Brain microvascular endothelial cell (primary cell): ENCODE measurements at regions not wholly inside any gene's neighbourhood (a gene's known extent, or its start where the extent isn't known, plus 50 kb on each side); places are given as distances from the start of the nearest gene placed in this dataset.
"Not testable (repeated sequence)": the region's sequence is repeated elsewhere in the genome, so short reads cannot be mapped to it uniquely, and the experiment has no call there.

Experiments used
- DNase-seq: peaks from one replicate; pipeline ENCODE4 v3.0.0-alpha.2; 2020
- H3K27ac ChIP-seq: fragments of 250-450 bp; sonication (Bioruptor Pico); 2 replicates; pipeline ENCODE4 v1.5.1; 2020; ENCODE audit warnings: mild to moderate bottlenecking, moderate library complexity
- H3K27me3 ChIP-seq: fragments of 250-450 bp; sonication (Bioruptor Pico); replicated peaks from 2 replicates; pipeline ENCODE4 v1.5.1; 2020; ENCODE audit warnings: mild to moderate bottlenecking
- H3K36me3 ChIP-seq: fragments of 250-450 bp; sonication (Bioruptor Pico); replicated peaks from 2 replicates; pipeline ENCODE4 v1.5.1; 2020; ENCODE audit warnings: mild to moderate bottlenecking
- H3K4me3 ChIP-seq: 2 replicates; pipeline ENCODE4 v1.5.1; 2011; ENCODE audit warnings: low read depth, mild to moderate bottlenecking, control low read depth, low read length, moderate library complexity
- in situ Hi-C: cut with HindIII; loops from 2 replicates; pipeline ENCODE4 v1.10.0; 2017; ENCODE audit warnings: low sequenced_read_pairs, low pct_ligation_motif_present
- TF ChIP-seq, protein P1 (sequence below): IDR thresholded peaks from 2 replicates; pipeline ENCODE4 v1.5.1; 2011; ENCODE audit warnings: low read depth, mild to moderate bottlenecking, moderate library complexity, low read length, control low read depth, inconsistent platforms; ENCODE audit errors: missing control alignments

GRCh38 chrX:121349263-121349662 is 301.9 kb downstream of the GLUD2 start:
- no peak overlapping the region for H3K4me3 ChIP-seq
- no peaks in the 10 kb centered on the region for H3K36me3 ChIP-seq
- no peak overlapping the region for H3K27ac ChIP-seq
- TF ChIP-seq, protein P1, sequence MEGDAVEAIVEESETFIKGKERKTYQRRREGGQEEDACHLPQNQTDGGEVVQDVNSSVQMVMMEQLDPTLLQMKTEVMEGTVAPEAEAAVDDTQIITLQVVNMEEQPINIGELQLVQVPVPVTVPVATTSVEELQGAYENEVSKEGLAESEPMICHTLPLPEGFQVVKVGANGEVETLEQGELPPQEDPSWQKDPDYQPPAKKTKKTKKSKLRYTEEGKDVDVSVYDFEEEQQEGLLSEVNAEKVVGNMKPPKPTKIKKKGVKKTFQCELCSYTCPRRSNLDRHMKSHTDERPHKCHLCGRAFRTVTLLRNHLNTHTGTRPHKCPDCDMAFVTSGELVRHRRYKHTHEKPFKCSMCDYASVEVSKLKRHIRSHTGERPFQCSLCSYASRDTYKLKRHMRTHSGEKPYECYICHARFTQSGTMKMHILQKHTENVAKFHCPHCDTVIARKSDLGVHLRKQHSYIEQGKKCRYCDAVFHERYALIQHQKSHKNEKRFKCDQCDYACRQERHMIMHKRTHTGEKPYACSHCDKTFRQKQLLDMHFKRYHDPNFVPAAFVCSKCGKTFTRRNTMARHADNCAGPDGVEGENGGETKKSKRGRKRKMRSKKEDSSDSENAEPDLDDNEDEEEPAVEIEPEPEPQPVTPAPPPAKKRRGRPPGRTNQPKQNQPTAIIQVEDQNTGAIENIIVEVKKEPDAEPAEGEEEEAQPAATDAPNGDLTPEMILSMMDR: no peak
- no peak for DNase-seq
- in situ Hi-C loops: no loop called here
- H3K27me3 ChIP-seq: no peaks in the 10 kb centered on the region

- H3K27me3 ChIP-seq: no peaks in the 10 kb centered on the region
- DNase-seq: no peak
- TF ChIP-seq, protein P1: no peak
- no peak overlapping the region for H3K27ac ChIP-seq
- no peak overlapping the region for H3K4me3 ChIP-seq
- no peaks in the 10 kb centered on the region for H3K36me3 ChIP-seq
- in situ Hi-C loops: no loop called here
These were observed 308.9 kb downstream of the GLUD2 start for GRCh38 chrX:121356139-121356849.

DNA sequence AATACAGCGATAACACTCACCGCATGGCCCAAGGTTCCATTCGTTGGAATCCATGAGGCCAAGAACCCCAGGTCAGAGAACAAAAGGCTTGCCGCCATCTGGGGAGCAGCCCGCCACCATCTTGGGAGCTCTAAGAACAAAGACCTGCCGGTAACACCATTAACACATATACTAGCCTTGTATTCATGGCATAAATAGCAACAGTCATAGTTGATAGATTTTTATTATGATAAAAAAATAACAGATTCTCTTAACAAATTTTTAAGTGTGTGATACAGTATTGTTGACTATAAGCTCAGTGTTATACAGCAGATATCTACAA is 309.4 kb downstream of the GLUD2 start:
- Histone ChIP-seq H3K27me3 (no peaks in the 10 kb centered on the region), H3K36me3 (no peaks in the 10 kb centered on the region), H3K4me3 (no peak overlapping the region), H3K27ac (no peak overlapping the region)
- DNase-seq: no peak
- TF ChIP-seq, protein P1: no peak
- in situ Hi-C loops: no loop called here

DNA sequence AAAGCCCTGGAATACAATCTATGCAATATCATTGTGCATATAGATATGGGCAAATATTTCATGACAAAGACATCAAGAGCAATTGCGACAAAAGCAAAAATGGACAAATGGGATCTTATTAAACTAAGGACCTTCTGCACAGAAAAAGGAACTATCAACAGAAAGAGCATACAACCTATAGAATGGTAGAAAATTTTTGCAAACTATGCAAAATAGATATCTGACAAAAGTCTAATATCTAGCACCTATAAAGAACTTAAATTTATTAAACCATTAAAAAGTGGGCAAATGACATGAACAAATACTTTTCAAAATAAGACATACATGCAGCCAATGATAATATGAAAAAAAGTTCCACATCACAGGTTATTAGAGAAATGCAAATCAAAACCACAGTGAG is 312.9 kb downstream of the GLUD2 start:
- TF ChIP-seq, protein P1: no peak
- Histone ChIP-seq H3K36me3 (no peaks in the 10 kb centered on the region), H3K4me3 (no peak overlapping the region), H3K27ac (no peak overlapping the region), H3K27me3 (no peaks in the 10 kb centered on the region)
- in situ Hi-C loops: no loop called here
- DNase-seq: no peak

GRCh38 chrX:121365572-121366161 is 318.3 kb downstream of the GLUD2 start:
- no peak overlapping the region for H3K27ac ChIP-seq
- H3K27me3 ChIP-seq: no peaks in the 10 kb centered on the region
- no peak overlapping the region for H3K4me3 ChIP-seq
- in situ Hi-C loops: no loop called here
- TF ChIP-seq, protein P1: no peak
- H3K36me3 ChIP-seq: no peaks in the 10 kb centered on the region
- no peak for DNase-seq

DNA sequence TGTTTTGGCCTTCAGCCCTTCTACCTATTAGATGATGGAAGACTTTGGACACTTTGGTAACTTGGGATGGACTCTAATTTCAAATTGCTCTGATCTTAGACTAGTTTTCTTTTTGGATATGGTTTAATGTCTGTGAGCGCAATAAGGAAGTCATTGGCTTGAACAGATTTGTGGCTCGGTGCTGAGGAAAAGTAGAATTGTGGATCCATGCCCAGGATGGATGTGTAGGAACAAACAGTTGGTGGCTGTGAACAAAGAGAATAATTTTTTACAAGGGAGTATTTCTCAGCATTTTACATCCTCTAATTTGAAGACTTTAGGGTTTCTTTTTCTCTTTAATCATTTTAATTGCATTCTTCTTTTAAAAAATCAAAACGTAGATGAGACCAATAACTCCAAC is 327.1 kb downstream of the GLUD2 start:
- Histone ChIP-seq H3K36me3 (no peaks in the 10 kb centered on the region), H3K27ac (no peak overlapping the region), H3K4me3 (no peak overlapping the region), H3K27me3 (no peaks in the 10 kb centered on the region)
- TF ChIP-seq, protein P1: no peak
- DNase-seq: no peak
- in situ Hi-C loops: no loop called here

- H3K4me3 ChIP-seq, H3K27ac ChIP-seq, H3K27me3 ChIP-seq, DNase-seq, H3K36me3 ChIP-seq, in situ Hi-C loops: not testable (repeated sequence)
These were observed 334.5 kb downstream of the GLUD2 start for GRCh38 chrX:121381915-121382314.
